ENCODE measurements at regions not wholly inside any gene's neighbourhood (a gene's known extent, or its start where the extent isn't known, plus 50 kb on each side); places are given as distances from the start of the nearest gene placed in this dataset.

GRCh38 chr9:29066141-29066640 lies 1492.9 kb upstream of the C9orf72 start (continued):
- no peak for TF ChIP-seq ZNF224 (CRISPR knock-in tag; IDR thresholded peaks at IDR 0.05)
- TF ChIP-seq ZNF551 (CRISPR knock-in tag; IDR thresholded peaks at IDR 0.05): no peak

- Histone ChIP-seq H3K4me3 (no peak overlapping the region), H3K27ac (ENCODE audit: extremely low read depth, low read depth, low read length) (no peak overlapping the region), H3K4me2 (ENCODE audit: insufficient read depth, low read length) (no peak overlapping the region), H3K9me1 (ENCODE audit: control insufficient read depth, insufficient read depth, low read length) (no peaks in the 10 kb centered on the region), H3K79me2 (ENCODE audit: control insufficient read depth, insufficient read depth, low read length) (no peaks in the 10 kb centered on the region), H2AFZ (ENCODE audit: low read depth, low read length) (no peak overlapping the region), H3K9ac (ENCODE audit: insufficient read depth in 1 of 2, low read depth in 2 of 2, low read length in 2 of 2) (no peak overlapping the region), H3K9me3 (replicated peaks; ENCODE audit: control insufficient read depth, insufficient read depth, low read depth, low read length) (no peaks in the 10 kb centered on the region), H4K20me1 (replicated peaks; ENCODE audit: control insufficient read depth, insufficient read depth, low read length) (no peaks in the 10 kb centered on the region), H3K36me3 (ENCODE audit: control insufficient read depth, insufficient read depth, low read length) (no peaks in the 10 kb centered on the region), H3K27me3 (ENCODE audit: control insufficient read depth in 2 of 2, insufficient read depth in 2 of 2, low read length in 2 of 2) (no peaks in the 10 kb centered on the region), H3K4me1 (replicated peaks in 1 of 2; ENCODE audit: control insufficient read depth in 2 of 2, insufficient read depth in 2 of 2, low read length in 2 of 2) (no peaks in the 10 kb centered on the region)
- ChIA-PET CTCF (ENCODE audit: low intra/inter-chr PET ratio) (no interaction called here), POLR2A (no interaction called here)
- BruUV-seq (replicated peaks): no TSS peak
- intact Hi-C loops (cut with micrococcal nuclease): no loop called here
- FAIRE-seq (no peak), DNase-seq (ENCODE audit: extremely low read depth in 1 of 4, low spot score in 3 of 4) (no peak), ATAC-seq (no peak)
- in situ Hi-C loops (cut with MboI): no loop called here
- TF ChIP-seq EWSR1 (IDR thresholded peaks at IDR 0.05; ENCODE audit: borderline replicate concordance, low read depth, partially characterized antibody): no peak
- TF ChIP-seq RBM14 (IDR thresholded peaks at IDR 0.05; ENCODE audit: borderline replicate concordance, insufficient read depth, low read depth, low read length): no peak
- no peak for TF ChIP-seq CLOCK (CRISPR knock-in tag; IDR thresholded peaks at IDR 0.05; ENCODE audit: borderline replicate concordance)
- no peak for TF ChIP-seq SRSF9 (IDR thresholded peaks at IDR 0.05; ENCODE audit: borderline replicate concordance, low read depth, low read length)
- no peak for TF ChIP-seq ZNF696 (CRISPR knock-in tag; conservative IDR thresholded peaks at IDR 0.05)
- TF ChIP-seq ZNF143 (CRISPR knock-in tag; IDR thresholded peaks at IDR 0.05): no peak
- no peak for TF ChIP-seq PPARD (CRISPR knock-in tag; IDR thresholded peaks at IDR 0.05)
- TF ChIP-seq ZNF583 (CRISPR knock-in tag; IDR thresholded peaks at IDR 0.05): no peak
- no CpG with 5 or more reads among the region's 2 CpGs for WGBS (ENCODE audit: insufficient coverage, low coverage, missing lambda C conversion rate)
Measured at GRCh38 chr9:29068461-29068860, 1495.2 kb upstream of the C9orf72 start.

All from K562 (cell line).